Fibroblast of lung (primary cell): ENCODE measurements at regions not wholly inside any gene's neighbourhood (a gene's known extent, or its start where the extent isn't known, plus 50 kb on each side); places are given as distances from the start of the nearest gene placed in this dataset.

ENCODE experiments used
- EZH2 ChIP-seq: IDR thresholded peaks from 2 replicates; pipeline ENCODE4 v1.5.1; 2012; ENCODE audit warnings: low read length, control low read depth, mild to moderate bottlenecking; ENCODE audit errors: missing control alignments
- TF ChIP-seq, protein P1 (sequence below), 2 donors: IDR thresholded peaks in 1 of 2; conservative IDR thresholded peaks in 1 of 2; 1 replicate in 1 of 2; 2 replicates in 1 of 2; pipeline ENCODE4 v1.5.1; 2011 to 2012; ENCODE audit warnings: low read length in 2 of 2, control low read depth in 1 of 2, inconsistent platforms in 1 of 2, low read depth in 1 of 2, mild to moderate bottlenecking in 1 of 2

DNA sequence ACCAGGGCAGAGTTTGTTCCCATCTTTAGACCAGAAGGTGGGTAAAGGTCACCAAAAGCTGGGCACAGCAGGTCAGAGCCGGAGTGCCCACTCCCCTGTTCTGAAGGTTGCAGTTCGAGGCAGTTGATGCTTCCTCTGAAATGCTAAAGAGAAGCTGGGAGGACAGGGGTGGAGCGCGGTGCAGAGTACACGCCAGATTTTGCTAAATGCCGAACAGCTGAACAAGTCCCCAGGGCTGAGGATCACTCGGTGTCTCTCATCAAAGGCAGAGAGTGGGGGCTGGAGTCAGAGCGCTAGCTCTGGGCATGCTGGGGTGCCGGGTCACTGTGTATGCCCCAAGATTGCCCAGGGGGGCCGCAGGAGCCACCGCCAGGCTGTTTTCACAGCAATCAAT lies 197.0 kb downstream of the BCOR start:
- TF ChIP-seq, protein P1, sequence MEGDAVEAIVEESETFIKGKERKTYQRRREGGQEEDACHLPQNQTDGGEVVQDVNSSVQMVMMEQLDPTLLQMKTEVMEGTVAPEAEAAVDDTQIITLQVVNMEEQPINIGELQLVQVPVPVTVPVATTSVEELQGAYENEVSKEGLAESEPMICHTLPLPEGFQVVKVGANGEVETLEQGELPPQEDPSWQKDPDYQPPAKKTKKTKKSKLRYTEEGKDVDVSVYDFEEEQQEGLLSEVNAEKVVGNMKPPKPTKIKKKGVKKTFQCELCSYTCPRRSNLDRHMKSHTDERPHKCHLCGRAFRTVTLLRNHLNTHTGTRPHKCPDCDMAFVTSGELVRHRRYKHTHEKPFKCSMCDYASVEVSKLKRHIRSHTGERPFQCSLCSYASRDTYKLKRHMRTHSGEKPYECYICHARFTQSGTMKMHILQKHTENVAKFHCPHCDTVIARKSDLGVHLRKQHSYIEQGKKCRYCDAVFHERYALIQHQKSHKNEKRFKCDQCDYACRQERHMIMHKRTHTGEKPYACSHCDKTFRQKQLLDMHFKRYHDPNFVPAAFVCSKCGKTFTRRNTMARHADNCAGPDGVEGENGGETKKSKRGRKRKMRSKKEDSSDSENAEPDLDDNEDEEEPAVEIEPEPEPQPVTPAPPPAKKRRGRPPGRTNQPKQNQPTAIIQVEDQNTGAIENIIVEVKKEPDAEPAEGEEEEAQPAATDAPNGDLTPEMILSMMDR (conservative IDR thresholded peaks at IDR 0.05 in 1 of 2, IDR thresholded peaks at IDR 0.05 in 1 of 2; ENCODE audit: low read depth in 1 of 2, low read length in 2 of 2), result no peak
- no peak for TF ChIP-seq EZH2
